K562 (cell line): ENCODE measurements at regions not wholly inside any gene's neighbourhood (a gene's known extent, or its start where the extent isn't known, plus 50 kb on each side); places are given as distances from the start of the nearest gene placed in this dataset.

Experiments
- ATAC-seq: fragments of 200-7000 bp; cut with Tn5 transposase; 3 replicates; pipeline ENCODE4 v1.9.1; 2020; ENCODE audit warnings: moderate library complexity
- BruUV-seq: library from RNA; stranded (reverse); fragments of 400-500 nt; replicated peaks from 2 replicates; lab custom pipeline; 2021; lab: Mats Ljungman, UMichigan
- CTCF ChIA-PET: fragments of 300-600 bp; formaldehyde crosslinking; extraction: SDS; loops from one replicate; lab custom pipeline; 2021; ENCODE audit warnings: low intra/inter-chr PET ratio; lab: Yijun Ruan, JAX
- POLR2A ChIA-PET: fragments of 300-600, 350-650 bp; sonication (Branson Sonifier 250); formaldehyde crosslinking; extraction: SDS; loops from one replicate; lab custom pipeline; 2021; ENCODE audit warnings: antibody characterized with exemption, inconsistent platforms; lab: Yijun Ruan, JAX
- DNase-seq, 4 experiments: peaks; one replicate each; pipeline versions ENCODE4 v3.0.0 to v3.0.0-alpha.2; 2011 to 2018; ENCODE audit warnings: low spot score in 3 of 4, mixed read lengths in 3 of 4; ENCODE audit errors: extremely low read depth in 1 of 4
- FAIRE-seq: peaks from 2 replicates; lab custom pipeline; 2011; peaks lifted over from hg19 to GRCh38; lab: Jason Lieb, UNC
- H2AFZ ChIP-seq: 2 replicates; pipeline ENCODE4 v1.6.0; 2011; ENCODE audit warnings: low read depth, low read length, control low read depth, inconsistent platforms
- H3K27ac ChIP-seq: fragments of 200-600 bp; 3 replicates; pipeline ENCODE4 v1.8.0; 2011; ENCODE audit warnings: low read depth, mild to moderate bottlenecking, control low read depth, inconsistent platforms, low read length, moderate library complexity, mixed read lengths; ENCODE audit errors: extremely low read depth
- H3K27me3 ChIP-seq, 2 experiments: fragments of 300-600 bp in 1 of 2; 2 replicates in 1 of 2; 3 replicates in 1 of 2; pipeline versions ENCODE4 v1.6.0 to v1.8.0; 2011; ENCODE audit warnings: inconsistent platforms in 2 of 2, low read length in 2 of 2, mild to moderate bottlenecking in 1 of 2, mixed read lengths in 1 of 2, moderate library complexity in 1 of 2; ENCODE audit not compliant: control insufficient read depth in 2 of 2, insufficient read depth in 2 of 2
- H3K36me3 ChIP-seq: fragments of 300-600 bp; 3 replicates; pipeline ENCODE4 v1.8.0; 2011; ENCODE audit warnings: mild to moderate bottlenecking, low read length, inconsistent platforms; ENCODE audit not compliant: control insufficient read depth, insufficient read depth
- H3K4me1 ChIP-seq, 2 experiments: fragments of 200-600 bp in 1 of 2; replicated peaks in 1 of 2; 2 replicates in 1 of 2; 3 replicates in 1 of 2; pipeline versions ENCODE4 v1.5.1 to v1.8.0; 2011; ENCODE audit warnings: inconsistent platforms in 2 of 2, low read length in 2 of 2, mild to moderate bottlenecking in 1 of 2, mixed read lengths in 1 of 2, moderate library complexity in 1 of 2; ENCODE audit not compliant: control insufficient read depth in 2 of 2, insufficient read depth in 2 of 2
- H3K4me2 ChIP-seq: 2 replicates; pipeline ENCODE4 v1.6.1; 2011; ENCODE audit warnings: low read length, control low read depth, inconsistent platforms, mixed read lengths; ENCODE audit not compliant: insufficient read depth
- H3K4me3 ChIP-seq: fragments of 200-600 bp; sonication (generic), shearing (Covaris generic); 2 replicates; pipeline ENCODE4 v1.5.1; 2016; ENCODE audit warnings: control low read depth, inconsistent platforms
- H3K79me2 ChIP-seq: fragments of 200-600 bp; 3 replicates; pipeline ENCODE4 v1.8.0; 2011; ENCODE audit warnings: low read length, inconsistent platforms; ENCODE audit not compliant: control insufficient read depth, insufficient read depth
- H3K9ac ChIP-seq, 2 experiments: 2 replicates each; pipeline versions ENCODE4 v1.6.0 to v1.6.1; 2011; ENCODE audit warnings: low read depth in 2 of 2, low read length in 2 of 2, control low read depth in 1 of 2, inconsistent platforms in 1 of 2, mild to moderate bottlenecking in 1 of 2, mixed read lengths in 1 of 2; ENCODE audit not compliant: insufficient read depth in 1 of 2
- H3K9me1 ChIP-seq: one replicate; pipeline ENCODE4 v1.6.0; 2011; ENCODE audit warnings: inconsistent platforms, mild to moderate bottlenecking, low read length, moderate library complexity; ENCODE audit not compliant: control insufficient read depth, insufficient read depth
- H3K9me3 ChIP-seq: replicated peaks from 2 replicates; pipeline ENCODE4 v1.5.1; 2011; ENCODE audit warnings: low read depth, low read length, inconsistent platforms; ENCODE audit not compliant: control insufficient read depth, insufficient read depth
- H4K20me1 ChIP-seq: replicated peaks from 2 replicates; pipeline ENCODE4 v1.6.1; 2011; ENCODE audit warnings: low read length, inconsistent platforms, mixed read lengths; ENCODE audit not compliant: control insufficient read depth, insufficient read depth
- HMBOX1 ChIP-seq: sonication (generic); IDR thresholded peaks from 2 replicates; pipeline ENCODE4 v1.6.1; 2016
- RAD51 ChIP-seq: fragments of 450-650 bp; IDR thresholded peaks from 2 replicates; pipeline ENCODE4 v1.7.1; 2016; ENCODE audit warnings: low read depth, mild to moderate bottlenecking, borderline replicate concordance
- SAFB ChIP-seq: fragments of 200-400 bp; formaldehyde crosslinking; IDR thresholded peaks from 2 replicates; pipeline ENCODE4 v1.6.1; 2017; ENCODE audit warnings: low read depth, low read length, borderline replicate concordance
- TFE3 ChIP-seq: fragments of 450-650 bp; formaldehyde crosslinking; IDR thresholded peaks from 2 replicates; pipeline ENCODE4 v1.4.0; 2020; ENCODE audit warnings: mild to moderate bottlenecking, mixed read lengths
- USF1 ChIP-seq: sonication (generic); formaldehyde crosslinking; IDR thresholded peaks from 2 replicates; pipeline ENCODE4 v1.9.0; 2022; ENCODE audit warnings: mild to moderate bottlenecking, missing genetic modification reagents
- ZNF143 ChIP-seq: sonication (generic); formaldehyde crosslinking; IDR thresholded peaks from 2 replicates; pipeline ENCODE4 v1.9.0; 2022; ENCODE audit warnings: mild to moderate bottlenecking, missing genetic modification reagents
- ZNF280A ChIP-seq: fragments of 450-650 bp; IDR thresholded peaks from 2 replicates; pipeline ENCODE4 v1.6.1; 2018; ENCODE audit warnings: mild to moderate bottlenecking, low read depth; ENCODE audit not compliant: partially characterized antibody
- ZNF609 ChIP-seq: sonication (generic); formaldehyde crosslinking; IDR thresholded peaks from 2 replicates; pipeline ENCODE4 v1.8.1; 2023; ENCODE audit warnings: missing genetic modification reagents, mild to moderate bottlenecking, borderline replicate concordance
- WGBS: fragments of 100-300 bp; shearing (Covaris generic); methylation state at CpG from one replicate; pipeline ENCODE4 v1.1.6; 2016; ENCODE audit warnings: low coverage, mixed read lengths; ENCODE audit not compliant: insufficient coverage; ENCODE audit errors: missing lambda C conversion rate; 5-methylcytosine and 5-hydroxymethylcytosine counted together
- in situ Hi-C: fragments of 300-500 bp; cut with MboI; formaldehyde crosslinking; loops from 4 replicates; pipeline ENCODE4 v1.15.0; 2018; ENCODE audit warnings: inconsistent platforms, mixed read lengths
- intact Hi-C: fragments of 100-400 bp; cut with micrococcal nuclease; formaldehyde crosslinking; loops from 2 replicates; pipeline ENCODE4 v1.14.2; 2022

- ATAC-seq, result peak; percentile 57; the same call in 1 of the 3 replicates
Measured at GRCh38 chr18:78772360-78773302, 207.0 kb upstream of the SALL3 start.

More at GRCh38 chr18:78772360-78773302, 207.0 kb upstream of the SALL3 start:
- Histone ChIP-seq H3K9ac (no peak overlapping the region), H2AFZ (no peak overlapping the region), H3K27ac (no peak overlapping the region), H3K27me3 (peaks cover 5 to 41% of the 10 kb centered on the region in 2 experiments; a peak in 4 of 5 replicates), H3K9me1 (no peaks in the 10 kb centered on the region), H3K79me2 (no peaks in the 10 kb centered on the region), H3K4me2 (no peak overlapping the region), H3K4me3 (no peak overlapping the region), H3K4me1 (no peaks in the 10 kb centered on the region), H4K20me1 (no peaks in the 10 kb centered on the region; the same call in 1 of the 2 replicates), H3K36me3 (no peaks in the 10 kb centered on the region), H3K9me3 (no peaks in the 10 kb centered on the region)
- ChIA-PET CTCF (no interaction called here), POLR2A (interaction anchor here (0.6 kb wide), 1 partner anchor 12 kb away, joined by 3 read pairs; no protein-coding TSS in a partner anchor)
- 2% methylated on average over 16 of the region's 26 CpGs for WGBS
- DNase-seq (no peak), FAIRE-seq (no peak)
- in situ Hi-C loops, result no loop called here
- BruUV-seq, result no TSS peak
- intact Hi-C loops, result no loop called here
- TF ChIP-seq RAD51, result peak; percentile 63; the same call in 1 of the 2 replicates
- TF ChIP-seq ZNF143 (CRISPR knock-in tag), result no peak
- no peak for TF ChIP-seq ZNF609
- TF ChIP-seq HMBOX1, result no peak
- peak; percentile 67 for TF ChIP-seq USF1 (CRISPR knock-in tag)
- no peak for TF ChIP-seq SAFB
- no peak for TF ChIP-seq ZNF280A
- TF ChIP-seq TFE3, result peak; percentile 47
